T-cell (primary cell): ENCODE measurements at regions not wholly inside any gene's neighbourhood (a gene's known extent, or its start where the extent isn't known, plus 50 kb on each side); places are given as distances from the start of the nearest gene placed in this dataset.
A peak's percentile ranks its signal among the peaks of the same experiment; 100 is the strongest.

Experiments
- ATAC-seq, 4 experiments: fragments of 200-7000 bp in 3 of 4; fragments of 150-1000 bp in 1 of 4; cut with Tn5 transposase; replicated peaks in 1 of 4; 1 replicate in 3 of 4; 2 replicates in 1 of 4; pipeline ENCODE4 v1.10.0; 2021; ENCODE audit warnings: moderate library complexity in 3 of 4, mild to moderate bottlenecking in 2 of 4, moderate number of reproducible peaks in 1 of 4
- CTCF ChIA-PET, 2 donors: fragments of 300-600 bp; sonication (Branson Sonifier 250); formaldehyde crosslinking; loops; one replicate each; lab custom pipeline; 2022; ENCODE audit warnings: antibody characterized with exemption in 2 of 2; lab: Charles Lee
- POLR2A ChIA-PET, 2 donors: fragments of 300-600 bp; sonication (Branson Sonifier 250); formaldehyde crosslinking; loops; one replicate each; lab custom pipeline; 2022; ENCODE audit warnings: antibody characterized with exemption in 2 of 2; lab: Charles Lee
- DNase-seq, 35 experiments: peaks; one replicate each; pipeline versions ENCODE4 v3.0.0 to v3.0.0-alpha.2; 2013 to 2023
- H3K27ac ChIP-seq: one replicate; pipeline ENCODE4 v1.5.1; 2013; ENCODE audit warnings: low read length
- H3K27me3 ChIP-seq, 2 experiments: replicated peaks in 1 of 2; 1 replicate in 1 of 2; 2 replicates in 1 of 2; pipeline versions ENCODE4 v1.6.1 to v1.7.0; 2013; ENCODE audit warnings: low read length in 1 of 2, mixed read lengths in 1 of 2; ENCODE audit not compliant: control insufficient read depth in 2 of 2, insufficient read depth in 2 of 2; ENCODE audit errors: extremely low read depth in 1 of 2
- H3K36me3 ChIP-seq, 2 donors: 1 replicate in 1 of 2; 2 replicates in 1 of 2; pipeline versions ENCODE4 v1.6.1 to v1.7.0; 2013; ENCODE audit warnings: low read length in 1 of 2; ENCODE audit not compliant: control insufficient read depth in 2 of 2, insufficient read depth in 1 of 2; ENCODE audit errors: extremely low read depth in 1 of 2
- H3K4me1 ChIP-seq, 2 experiments: 1 replicate in 1 of 2; 2 replicates in 1 of 2; pipeline versions ENCODE4 v1.6.1 to v1.7.0; 2013; ENCODE audit warnings: low read length in 2 of 2, mixed read lengths in 1 of 2; ENCODE audit not compliant: insufficient read depth in 2 of 2, control insufficient read depth in 1 of 2; ENCODE audit errors: extremely low read depth in 1 of 2
- H3K4me3 ChIP-seq, 2 donors: 1 replicate in 1 of 2; 2 replicates in 1 of 2; pipeline versions ENCODE4 v1.5.1 to v1.7.0; 2013; ENCODE audit warnings: mild to moderate bottlenecking in 2 of 2, low read length in 1 of 2, moderate library complexity in 1 of 2; ENCODE audit not compliant: control insufficient read depth in 1 of 2; ENCODE audit errors: extremely low read depth in 1 of 2
- H3K9me3 ChIP-seq: 2 replicates; pipeline ENCODE4 v1.7.0; 2013
- H3K27ac Mint-ChIP-seq, 2 donors: one replicate each; pipeline ENCODE4 v1.8.0; 2020 to 2021; ENCODE audit warnings: mild to moderate bottlenecking in 2 of 2, mixed read lengths in 2 of 2
- H3K27me3 Mint-ChIP-seq, 2 donors: one replicate each; pipeline ENCODE4 v1.8.0; 2021 to 2022; ENCODE audit warnings: mixed read lengths in 2 of 2
- H3K36me3 Mint-ChIP-seq: one replicate; pipeline ENCODE4 v1.8.0; 2021; ENCODE audit warnings: mixed read lengths
- H3K4me1 Mint-ChIP-seq, 3 donors: one replicate each; pipeline ENCODE4 v1.8.0; 2020 to 2022; ENCODE audit warnings: mixed read lengths in 3 of 3, mild to moderate bottlenecking in 1 of 3
- H3K4me3 Mint-ChIP-seq, 3 donors: one replicate each; pipeline ENCODE4 v1.8.0; 2020 to 2022; ENCODE audit warnings: mild to moderate bottlenecking in 3 of 3, mixed read lengths in 3 of 3, moderate library complexity in 3 of 3
- H3K9me3 Mint-ChIP-seq, 3 donors: one replicate each; pipeline ENCODE4 v1.8.0; 2020 to 2022; ENCODE audit warnings: mixed read lengths in 3 of 3
- WGBS: methylation state at CpG from one replicate; pipeline ENCODE4 v1.1.5; 2013; ENCODE audit warnings: missing lambda C conversion rate; ENCODE audit not compliant: insufficient coverage; 5-methylcytosine and 5-hydroxymethylcytosine counted together

GRCh38 chr6:68343901-68344300 is 291.2 kb upstream of the ADGRB3 start:
- Mint-ChIP-seq H3K9me3 (peaks cover 0 to 4% (median 0%) of the 10 kb centered on the region in 3 donors), H3K4me1 (no peaks in the 10 kb centered on the region), H3K36me3 (no peaks in the 10 kb centered on the region), H3K27ac (no peak overlapping the region), H3K27me3 (no peaks in the 10 kb centered on the region), H3K4me3 (no peak overlapping the region)
- H3K27ac ChIP-seq = no peak overlapping the region
- H3K9me3 ChIP-seq = no peaks in the 10 kb centered on the region
- no peaks in the 10 kb centered on the region for H3K4me1 ChIP-seq
- CTCF ChIA-PET = no interaction called here
- H3K27me3 ChIP-seq = no peaks in the 10 kb centered on the region
- no peaks in the 10 kb centered on the region for H3K36me3 ChIP-seq
- peak in 1 of 35 experiments; percentile 1 for DNase-seq
- POLR2A ChIA-PET = no interaction called here
- no peak overlapping the region for H3K4me3 ChIP-seq
- WGBS = no CpG with 5 or more reads among the region's 1 CpG
- no peak for ATAC-seq

- no peaks in the 10 kb centered on the region for H3K4me1 Mint-ChIP-seq
- H3K27ac ChIP-seq = no peak overlapping the region
- H3K27me3 Mint-ChIP-seq = no peaks in the 10 kb centered on the region
- DNase-seq = no peak
- peaks cover 0 to 4% (median 0%) of the 10 kb centered on the region in 3 donors for H3K9me3 Mint-ChIP-seq
- no peak overlapping the region for H3K4me3 Mint-ChIP-seq
- POLR2A ChIA-PET = no interaction called here
- no CpG with 5 or more reads among the region's 1 CpG for WGBS
- no peaks in the 10 kb centered on the region for H3K36me3 Mint-ChIP-seq
- no peak for ATAC-seq
- no peaks in the 10 kb centered on the region for H3K36me3 ChIP-seq
- no peaks in the 10 kb centered on the region for H3K4me1 ChIP-seq
- no peak overlapping the region for H3K4me3 ChIP-seq
- no peaks in the 10 kb centered on the region for H3K27me3 ChIP-seq
- no peak overlapping the region for H3K27ac Mint-ChIP-seq
- no peaks in the 10 kb centered on the region for H3K9me3 ChIP-seq
- CTCF ChIA-PET = no interaction called here
Observed at GRCh38 chr6:68342286-68342685, 292.8 kb upstream of the ADGRB3 start.

GRCh38 chr6:68339488-68340131 is 295.5 kb upstream of the ADGRB3 start:
- Mint-ChIP-seq H3K9me3 (peaks cover 0 to 4% (median 0%) of the 10 kb centered on the region in 3 donors), H3K4me3 (no peak overlapping the region), H3K36me3 (no peaks in the 10 kb centered on the region), H3K27me3 (no peaks in the 10 kb centered on the region), H3K27ac (no peak overlapping the region), H3K4me1 (no peaks in the 10 kb centered on the region)
- ATAC-seq (no peak), DNase-seq (no peak)
- ChIA-PET CTCF (no interaction called here), POLR2A (no interaction called here)
- H3K36me3 ChIP-seq = no peaks in the 10 kb centered on the region
- H3K27ac ChIP-seq = no peak overlapping the region
- no peaks in the 10 kb centered on the region for H3K4me1 ChIP-seq
- H3K9me3 ChIP-seq = no peaks in the 10 kb centered on the region
- H3K4me3 ChIP-seq = no peak overlapping the region
- H3K27me3 ChIP-seq = no peaks in the 10 kb centered on the region

- Mint-ChIP-seq H3K4me1 (no peaks in the 10 kb centered on the region), H3K27ac (no peak overlapping the region), H3K4me3 (no peak overlapping the region), H3K9me3 (peaks cover 0 to 4% (median 2%) of the 10 kb centered on the region in 3 donors), H3K36me3 (no peaks in the 10 kb centered on the region), H3K27me3 (no peaks in the 10 kb centered on the region)
- POLR2A ChIA-PET = no interaction called here
- no peaks in the 10 kb centered on the region for H3K4me1 ChIP-seq
- no peak for ATAC-seq
- DNase-seq = no peak
- no peaks in the 10 kb centered on the region for H3K27me3 ChIP-seq
- no peaks in the 10 kb centered on the region for H3K36me3 ChIP-seq
- CTCF ChIA-PET = no interaction called here
- H3K9me3 ChIP-seq = no peaks in the 10 kb centered on the region
- H3K27ac ChIP-seq = no peak overlapping the region
- no peak overlapping the region for H3K4me3 ChIP-seq
Observed at GRCh38 chr6:68333442-68333841, 301.6 kb upstream of the ADGRB3 start.

- H3K4me1 Mint-ChIP-seq = no peaks in the 10 kb centered on the region
- H3K36me3 Mint-ChIP-seq = no peaks in the 10 kb centered on the region
Observed at GRCh38 chr6:68328156-68328555, 306.9 kb upstream of the ADGRB3 start.

GRCh38 chr6:68326762-68327161 is 308.3 kb upstream of the ADGRB3 start:
- Mint-ChIP-seq H3K4me1 (no peaks in the 10 kb centered on the region), H3K27me3 (no peaks in the 10 kb centered on the region), H3K36me3 (no peaks in the 10 kb centered on the region), H3K27ac (no peak overlapping the region), H3K9me3 (no peaks in the 10 kb centered on the region), H3K4me3 (no peak overlapping the region)
- ATAC-seq = no peak
- no CpG with 5 or more reads among the region's 4 CpGs for WGBS
- POLR2A ChIA-PET = no interaction called here
- H3K4me3 ChIP-seq = no peak overlapping the region
- no peaks in the 10 kb centered on the region for H3K27me3 ChIP-seq
- H3K9me3 ChIP-seq = no peaks in the 10 kb centered on the region
- DNase-seq = no peak
- CTCF ChIA-PET = no interaction called here
- H3K4me1 ChIP-seq = no peaks in the 10 kb centered on the region
- no peak overlapping the region for H3K27ac ChIP-seq
- no peaks in the 10 kb centered on the region for H3K36me3 ChIP-seq

More at GRCh38 chr6:68328156-68328555, 306.9 kb upstream of the ADGRB3 start:
- ChIA-PET POLR2A (no interaction called here), CTCF (no interaction called here)
- H3K9me3 Mint-ChIP-seq = no peaks in the 10 kb centered on the region
- Histone ChIP-seq H3K4me3 (no peak overlapping the region), H3K27ac (no peak overlapping the region), H3K27me3 (no peaks in the 10 kb centered on the region), H3K36me3 (no peaks in the 10 kb centered on the region), H3K9me3 (no peaks in the 10 kb centered on the region), H3K4me1 (no peaks in the 10 kb centered on the region)
- WGBS = no CpG with 5 or more reads among the region's 2 CpGs
- DNase-seq = no peak
- H3K27me3 Mint-ChIP-seq = no peaks in the 10 kb centered on the region
- H3K4me3 Mint-ChIP-seq = no peak overlapping the region
- ATAC-seq = no peak
- no peak overlapping the region for H3K27ac Mint-ChIP-seq

- H3K27ac ChIP-seq = no peak overlapping the region
- Mint-ChIP-seq H3K9me3 (peaks cover 4 to 6% (median 4%) of the 10 kb centered on the region in 3 donors), H3K36me3 (no peaks in the 10 kb centered on the region), H3K27ac (no peak overlapping the region), H3K4me1 (no peaks in the 10 kb centered on the region), H3K4me3 (no peak overlapping the region), H3K27me3 (no peaks in the 10 kb centered on the region)
- no peak for DNase-seq
- no peak overlapping the region for H3K4me3 ChIP-seq
- CTCF ChIA-PET = no interaction called here
- POLR2A ChIA-PET = no interaction called here
- no peaks in the 10 kb centered on the region for H3K36me3 ChIP-seq
- H3K27me3 ChIP-seq = no peaks in the 10 kb centered on the region
- ATAC-seq = no peak
- no peaks in the 10 kb centered on the region for H3K9me3 ChIP-seq
- 30% methylated on average over 2 of the region's 2 CpGs for WGBS
- no peaks in the 10 kb centered on the region for H3K4me1 ChIP-seq
Observed at GRCh38 chr6:68317366-68317765, 317.7 kb upstream of the ADGRB3 start.
